GM12892 (cell line): ENCODE measurements at regions not wholly inside any gene's neighbourhood (a gene's known extent, or its start where the extent isn't known, plus 50 kb on each side); places are given as distances from the start of the nearest gene placed in this dataset.

Experiments
- POLR2A ChIP-seq: IDR thresholded peaks from 2 replicates; pipeline ENCODE4 v1.6.1; 2011; ENCODE audit warnings: low read depth, low read length, control low read depth
- POLR2AphosphoS5 ChIP-seq: IDR thresholded peaks from 2 replicates; pipeline ENCODE4 v1.6.1; 2011; ENCODE audit warnings: low read depth, low read length, control low read depth
- TAF1 ChIP-seq: IDR thresholded peaks from 2 replicates; pipeline ENCODE4 v1.6.1; 2011; ENCODE audit warnings: low read depth, mild to moderate bottlenecking, control low read depth, low read length, borderline replicate concordance

- TF ChIP-seq POLR2AphosphoS5 (no peak), POLR2A (no peak), TAF1 (no peak)
These were observed 253.7 kb upstream of the HMGA2 start for GRCh38 chr12:65570451-65571130.
